ENCODE measurements at regions not wholly inside any gene's neighbourhood (a gene's known extent, or its start where the extent isn't known, plus 50 kb on each side); places are given as distances from the start of the nearest gene placed in this dataset.
"Not testable (repeated sequence)": the region's sequence is repeated elsewhere in the genome, so short reads cannot be mapped to it uniquely, and the experiment has no call there.

DNA sequence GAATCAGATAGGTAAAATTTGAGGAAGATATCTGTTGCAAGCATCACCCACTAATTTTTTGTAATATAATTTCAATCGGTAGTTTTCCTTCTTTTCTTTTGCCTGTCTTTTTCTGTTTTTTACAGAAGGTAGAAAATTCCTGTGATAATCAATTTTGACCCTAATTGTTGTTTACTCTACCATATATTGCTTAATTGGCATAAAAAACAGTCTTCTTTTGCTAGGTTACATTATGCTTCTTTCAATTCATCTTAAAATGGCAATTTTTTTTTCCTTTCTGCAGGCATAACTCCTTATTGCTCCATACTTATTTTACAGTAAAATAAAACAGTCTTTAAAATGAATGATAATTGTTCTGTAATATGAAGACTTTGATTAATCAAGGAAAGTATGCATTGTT is 286.2 kb upstream of the LRP1B start:
- no peak for DNase-seq (ENCODE audit: insufficient read length, low spot score)
- no peak for FAIRE-seq

DNA sequence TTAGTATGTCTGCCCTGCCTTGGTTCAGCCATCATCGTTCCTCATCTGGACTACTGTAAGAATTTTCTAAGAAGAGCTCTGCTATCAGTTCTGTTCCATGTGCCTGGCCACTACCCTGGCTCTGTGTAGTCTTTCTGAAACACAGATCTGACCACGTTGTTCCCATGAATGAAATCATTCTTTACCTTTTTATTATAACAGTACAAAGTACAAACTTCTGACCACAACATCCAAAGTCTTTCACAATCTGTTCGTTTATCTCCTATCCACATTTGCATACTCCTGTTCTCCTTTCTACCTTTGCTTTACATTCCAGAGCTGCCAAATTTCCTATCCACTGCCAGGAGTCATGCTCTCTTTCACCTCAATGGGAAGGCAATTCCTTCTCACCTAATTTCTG is 284.6 kb upstream of the LRP1B start:
- DNase-seq (ENCODE audit: insufficient read length, low spot score) = no peak
- FAIRE-seq = no peak

DNA sequence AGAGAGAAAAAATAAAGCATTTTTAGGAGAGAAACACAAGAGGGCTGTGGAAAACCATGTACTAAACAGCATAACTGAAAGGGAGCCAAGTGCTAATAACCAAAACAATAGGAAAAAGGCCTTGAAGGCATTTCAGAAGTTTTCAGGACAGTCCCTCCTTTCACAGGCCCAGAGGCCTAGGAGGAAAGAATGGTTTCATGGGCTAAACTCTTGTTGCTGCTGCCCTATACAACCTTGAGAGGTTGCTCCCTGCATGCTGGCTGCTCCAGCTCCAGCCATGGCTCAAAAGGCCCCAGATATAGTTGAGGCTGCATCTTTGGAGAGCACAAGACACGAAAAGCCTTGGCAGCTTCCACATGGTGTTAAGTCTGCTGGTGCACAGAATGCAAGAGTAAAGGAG is 267.4 kb upstream of the LRP1B start:
- no peak for FAIRE-seq

DNA sequence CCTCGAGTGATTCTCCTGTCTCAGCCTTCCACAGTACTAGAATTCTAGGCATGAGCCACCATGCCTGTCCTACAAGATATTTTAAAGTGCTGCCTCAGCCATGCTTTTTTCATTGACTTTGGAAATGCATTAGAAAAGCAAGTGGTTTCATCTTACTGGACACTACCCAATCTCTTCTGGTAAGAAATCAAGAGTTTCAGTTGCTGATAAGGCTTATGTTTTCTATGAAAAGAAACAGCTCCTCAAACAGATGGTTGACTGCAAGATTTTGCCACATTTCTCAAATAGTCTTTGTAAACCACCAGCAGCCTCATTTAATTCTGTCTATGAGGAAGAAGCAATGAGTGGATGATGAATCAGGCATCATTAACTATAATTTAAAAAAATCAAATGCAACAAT is 264.5 kb upstream of the LRP1B start:
- DNase-seq (ENCODE audit: insufficient read length, low spot score) (no peak), FAIRE-seq (no peak)

More for the DNA sequence above, 267.4 kb upstream of the LRP1B start:
- DNase-seq (ENCODE audit: insufficient read length, low spot score) = no peak

DNA sequence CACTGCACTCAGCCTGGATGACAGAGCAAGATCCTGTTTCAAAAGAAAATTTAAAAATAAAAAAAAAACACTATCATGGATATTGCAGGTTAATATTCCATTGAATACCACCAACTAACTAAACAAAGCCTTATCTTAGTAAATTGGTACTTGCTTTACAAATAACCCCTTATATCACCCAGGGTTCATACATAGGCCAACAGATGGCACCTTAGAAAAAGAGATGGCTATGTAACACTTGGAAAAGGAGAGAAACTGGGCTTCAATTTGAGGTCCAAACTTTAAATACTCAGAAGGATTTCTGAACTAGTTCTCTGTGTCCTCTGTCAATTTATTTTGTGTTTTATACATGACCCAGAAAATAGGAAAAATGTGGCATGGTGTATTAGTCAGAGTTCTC is 249.6 kb upstream of the LRP1B start:
- DNase-seq (ENCODE audit: insufficient read length, low spot score) = no peak
- FAIRE-seq = no peak

DNA sequence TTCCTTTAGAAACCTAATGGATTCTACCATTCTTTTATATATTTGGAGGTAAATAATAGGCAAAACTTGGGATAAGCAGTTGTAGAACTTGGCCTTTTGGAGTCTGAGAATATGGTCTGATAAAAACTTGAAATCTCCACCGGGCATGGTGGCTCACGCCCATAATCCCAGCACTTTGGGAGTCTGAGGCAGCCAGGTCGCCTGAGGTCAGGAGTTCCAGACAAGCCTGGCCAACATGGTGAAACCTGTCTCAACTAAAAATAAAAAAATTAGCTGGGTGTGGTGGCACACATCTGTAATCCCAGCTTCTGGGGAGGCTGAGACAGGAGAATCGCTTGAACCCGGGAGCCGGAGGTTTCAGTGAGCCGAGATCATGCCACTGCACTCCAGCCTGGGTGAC is 231.3 kb upstream of the LRP1B start:
- FAIRE-seq; DNase-seq (ENCODE audit: insufficient read length, low spot score): not testable (repeated sequence)

DNA sequence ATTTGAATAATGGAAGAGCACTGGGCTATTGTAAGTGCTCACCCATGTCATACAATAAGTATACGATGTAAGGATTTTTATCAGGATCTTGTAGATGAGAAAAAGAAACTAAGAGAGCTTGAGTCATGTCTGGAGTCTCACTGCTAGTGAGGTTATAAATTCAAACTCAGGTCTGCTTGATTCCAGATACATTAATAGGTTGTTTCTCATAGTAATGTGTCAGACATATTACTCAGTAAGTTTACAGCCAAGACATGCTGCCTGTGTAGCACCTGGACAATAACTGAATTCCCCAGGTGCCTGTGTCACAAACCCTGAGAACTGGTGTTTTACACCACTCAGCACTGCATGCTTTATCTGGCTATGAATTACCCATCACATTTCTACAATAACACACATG is 216.9 kb upstream of the LRP1B start:
- FAIRE-seq (no peak), DNase-seq (ENCODE audit: insufficient read length, low spot score) (no peak)

DNA sequence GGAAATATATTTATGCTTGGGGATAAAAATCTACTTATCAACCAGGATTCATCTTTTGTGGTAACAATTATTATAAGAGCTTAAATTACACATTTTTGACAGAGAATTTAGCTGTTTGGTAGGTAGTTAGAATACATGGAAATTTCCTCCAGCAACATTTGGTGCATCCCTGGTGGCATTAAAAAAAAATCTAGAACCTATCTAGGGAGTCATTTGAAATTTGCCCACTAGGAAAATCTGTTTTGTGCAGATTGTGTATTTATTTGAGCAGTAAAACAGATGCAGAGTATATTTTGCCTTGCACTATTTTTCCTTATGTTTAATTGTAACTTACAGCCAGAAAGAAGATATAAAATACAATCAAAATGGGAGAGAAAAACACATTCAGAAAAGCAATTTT is 208.4 kb upstream of the LRP1B start:
- no peak for FAIRE-seq
- no peak for DNase-seq (ENCODE audit: insufficient read length, low spot score)

DNA sequence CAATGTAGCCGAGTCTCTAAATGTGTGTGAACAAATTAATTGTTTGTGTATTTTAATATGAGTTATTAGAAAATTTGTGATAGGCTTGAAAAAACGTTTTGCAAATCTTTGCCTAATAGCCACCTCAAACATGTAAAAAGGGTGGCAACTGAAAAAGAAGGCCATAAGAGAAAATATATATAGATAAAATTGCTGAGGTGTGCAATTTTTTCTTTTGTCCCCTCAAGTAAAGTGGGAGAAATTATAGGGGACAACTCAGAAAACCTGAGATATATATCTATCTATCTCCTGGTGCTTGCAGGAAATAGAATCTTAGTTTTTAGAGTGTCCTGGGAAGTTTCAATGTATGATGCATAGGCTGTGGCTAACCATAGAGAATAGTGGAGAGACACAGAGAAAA is 201.4 kb upstream of the LRP1B start:
- FAIRE-seq = no peak

DNA sequence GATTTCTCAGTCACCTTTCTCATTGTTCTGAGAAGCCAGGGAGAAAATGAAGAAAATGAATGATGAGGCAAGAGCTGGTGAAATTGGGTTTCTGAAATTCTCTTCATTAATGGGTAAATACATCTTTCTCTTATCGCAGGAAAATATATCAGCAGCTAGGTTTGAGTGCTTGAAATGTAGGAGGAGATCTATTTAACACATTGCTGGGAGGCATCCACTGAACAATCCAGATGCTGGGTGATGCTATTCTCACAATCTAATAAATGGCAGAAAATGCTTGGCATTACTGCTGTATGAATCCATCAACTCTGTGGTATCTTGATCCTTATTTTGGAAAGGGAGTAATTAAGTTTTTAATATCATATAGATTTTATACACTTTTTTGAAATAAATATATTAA is 199.6 kb upstream of the LRP1B start:
- FAIRE-seq (no peak), DNase-seq (ENCODE audit: insufficient read length, low spot score) (no peak)

More for the DNA sequence above, 201.4 kb upstream of the LRP1B start:
- no peak for DNase-seq (ENCODE audit: insufficient read length, low spot score)

DNA sequence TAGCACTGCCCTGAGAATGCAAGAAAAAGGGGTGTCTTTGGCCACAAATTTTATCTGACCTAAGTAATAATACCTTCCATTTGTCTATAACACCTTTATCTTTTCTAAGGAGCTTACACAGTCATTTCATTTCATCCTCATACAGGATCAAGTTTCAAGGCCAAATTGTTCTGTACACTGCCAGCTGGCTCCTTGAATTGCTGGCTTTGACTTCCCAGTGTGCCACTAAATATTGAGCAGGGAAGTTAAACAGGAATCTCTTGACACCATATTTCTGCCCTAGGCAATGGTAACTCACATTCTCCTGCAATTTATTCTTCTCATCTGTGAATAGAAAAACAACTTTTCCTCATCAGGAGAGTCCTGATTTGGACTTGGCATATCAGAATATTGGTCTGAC is 195.1 kb upstream of the LRP1B start:
- FAIRE-seq (no peak), DNase-seq (ENCODE audit: insufficient read length, low spot score) (no peak)

DNA sequence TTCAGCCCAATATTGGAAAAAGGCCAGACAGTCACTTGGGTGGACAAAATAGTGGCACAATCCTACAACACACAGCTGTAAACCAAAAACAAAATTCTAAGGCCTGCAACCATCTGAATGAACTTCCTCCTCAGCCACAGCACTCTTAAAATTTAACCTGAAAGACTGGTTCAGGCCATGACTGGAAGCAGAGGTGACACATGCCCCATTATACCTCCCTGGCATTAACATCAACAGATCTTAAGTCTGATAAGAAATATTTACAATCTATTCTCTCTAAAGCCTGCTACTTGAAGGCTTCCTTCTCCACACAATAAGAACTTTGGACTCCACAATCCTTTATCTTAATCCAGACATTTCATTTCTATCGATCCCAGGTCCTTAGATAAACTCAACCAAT is 192.4 kb upstream of the LRP1B start:
- DNase-seq (ENCODE audit: insufficient read length, low spot score) (no peak), FAIRE-seq (no peak)

DNA sequence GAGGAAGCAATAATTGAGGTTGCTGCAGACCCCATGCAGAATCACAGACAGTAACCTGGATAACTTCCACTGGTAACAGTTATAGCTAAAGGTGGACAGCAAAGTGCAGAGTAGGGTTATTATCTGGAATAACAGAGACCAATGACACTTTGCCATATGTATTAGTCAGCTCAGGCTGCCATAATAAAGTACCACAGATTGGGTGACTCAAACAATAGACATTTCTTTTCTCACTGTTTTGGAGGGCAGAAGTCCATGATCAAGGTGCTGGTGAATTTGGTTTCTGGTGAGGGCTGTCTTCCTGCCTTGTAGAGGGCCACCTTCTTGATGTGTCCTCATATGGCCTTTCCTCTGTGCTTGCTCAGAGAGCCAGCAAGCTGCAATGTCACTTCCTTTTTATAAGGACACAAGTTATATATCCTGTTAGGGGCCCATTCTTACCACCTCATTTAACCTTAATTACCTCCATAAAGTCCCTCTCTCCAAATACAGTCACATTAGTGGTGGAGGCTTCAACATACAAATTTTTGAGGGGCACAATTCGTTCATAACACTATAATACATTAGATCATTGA is 191.0 kb upstream of the LRP1B start:
- FAIRE-seq (no peak), DNase-seq (ENCODE audit: insufficient read length, low spot score) (no peak)

DNA sequence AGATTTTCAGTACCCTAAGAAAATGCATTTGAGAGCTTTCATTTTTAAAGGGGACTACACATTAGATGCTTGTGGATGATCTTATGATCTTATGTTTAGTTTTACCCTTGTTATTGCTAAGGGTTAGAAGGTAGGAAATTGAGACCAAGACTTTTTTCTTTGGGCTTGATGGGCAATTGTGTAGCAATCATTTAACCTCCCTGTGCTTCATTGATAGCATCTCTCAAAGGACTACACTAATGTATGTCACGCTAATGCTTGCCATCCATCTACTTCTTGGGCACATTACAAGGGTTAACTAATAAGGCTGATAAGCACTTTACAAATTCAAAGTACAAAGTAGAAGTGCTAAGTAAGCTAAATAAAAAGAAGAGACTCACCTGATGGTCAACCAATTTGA is 189.3 kb upstream of the LRP1B start:
- DNase-seq (ENCODE audit: insufficient read length, low spot score) = no peak
- FAIRE-seq = no peak

DNA sequence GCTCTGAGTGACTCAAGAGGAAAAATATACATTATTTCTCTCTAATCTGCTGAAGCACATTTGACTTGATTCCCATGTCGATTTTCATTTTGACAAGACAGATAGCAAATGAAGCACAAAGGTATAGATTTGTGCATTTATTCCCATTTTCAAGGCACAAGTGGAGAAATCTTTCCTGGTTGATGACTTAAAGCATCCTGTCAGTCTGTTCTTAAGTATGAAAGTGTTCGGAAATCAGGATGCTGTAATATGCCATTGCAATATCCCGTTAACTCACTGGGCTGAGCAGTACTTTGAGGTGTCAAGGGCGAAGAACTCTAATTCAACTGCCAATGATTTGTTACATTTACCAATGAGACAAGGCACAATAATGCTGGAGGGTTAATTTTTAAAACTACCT is 185.2 kb upstream of the LRP1B start:
- DNase-seq (ENCODE audit: insufficient read length, low spot score) = no peak
- no peak for FAIRE-seq

DNA sequence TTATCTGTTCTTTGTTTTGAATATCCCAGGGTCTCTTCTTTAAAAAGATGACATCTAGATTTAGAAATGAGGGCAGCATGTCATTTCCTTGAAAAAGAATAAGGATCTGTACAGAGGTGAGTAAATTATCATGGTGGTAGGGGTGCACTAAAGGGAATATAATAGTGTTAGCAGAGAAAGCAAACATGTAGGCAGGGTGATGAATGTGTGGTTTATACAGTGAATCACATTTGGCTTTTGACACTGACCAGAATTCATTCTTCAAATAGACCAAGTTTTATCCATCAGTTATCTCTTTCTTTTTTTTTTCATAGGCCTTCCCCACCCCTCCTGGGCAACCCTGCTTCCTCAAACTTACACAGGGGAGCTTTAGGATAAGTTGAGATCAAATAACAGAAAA is 184.5 kb upstream of the LRP1B start:
- DNase-seq (ENCODE audit: insufficient read length, low spot score) (no peak), FAIRE-seq (no peak)

DNA sequence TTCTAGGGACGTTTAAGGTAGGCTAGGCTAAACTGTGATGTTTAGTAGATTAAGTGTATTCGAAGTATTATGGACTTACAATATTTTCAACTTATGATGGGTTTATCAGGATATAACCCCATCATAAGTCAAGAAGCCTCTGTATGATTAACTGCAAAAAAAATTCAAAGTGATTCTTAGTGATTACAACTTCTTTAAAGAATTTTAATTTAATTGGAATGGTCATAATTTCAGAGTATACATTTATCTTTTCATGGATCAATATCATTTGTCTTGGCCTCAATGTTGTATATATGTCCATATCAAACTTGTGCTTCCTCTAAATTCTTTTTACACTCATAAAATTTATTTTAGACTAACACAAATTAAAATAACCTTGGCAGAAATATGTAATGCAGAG is 183.3 kb upstream of the LRP1B start:
- DNase-seq (ENCODE audit: insufficient read length, low spot score) (no peak), FAIRE-seq (no peak)

DNA sequence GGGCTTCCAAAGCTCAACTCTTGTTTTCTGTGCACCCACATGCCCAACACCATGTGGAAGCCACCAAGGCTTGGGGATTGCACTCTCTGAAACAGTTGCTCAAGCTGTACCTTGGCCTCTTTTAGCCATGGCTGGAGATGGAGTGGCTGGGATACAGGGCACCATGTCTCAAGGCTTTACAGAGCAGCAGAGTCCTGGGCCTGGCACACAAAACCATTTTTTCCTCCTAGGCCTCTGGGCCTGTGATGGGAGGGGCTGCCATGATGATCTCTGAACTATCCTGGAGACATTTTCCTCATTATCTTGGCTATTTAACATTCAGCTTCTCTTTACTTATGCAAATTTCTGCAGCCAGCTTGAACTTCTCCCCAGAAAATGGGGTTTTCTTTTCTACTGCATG is 179.7 kb upstream of the LRP1B start:
- FAIRE-seq (no peak), DNase-seq (ENCODE audit: insufficient read length, low spot score) (no peak)

DNA sequence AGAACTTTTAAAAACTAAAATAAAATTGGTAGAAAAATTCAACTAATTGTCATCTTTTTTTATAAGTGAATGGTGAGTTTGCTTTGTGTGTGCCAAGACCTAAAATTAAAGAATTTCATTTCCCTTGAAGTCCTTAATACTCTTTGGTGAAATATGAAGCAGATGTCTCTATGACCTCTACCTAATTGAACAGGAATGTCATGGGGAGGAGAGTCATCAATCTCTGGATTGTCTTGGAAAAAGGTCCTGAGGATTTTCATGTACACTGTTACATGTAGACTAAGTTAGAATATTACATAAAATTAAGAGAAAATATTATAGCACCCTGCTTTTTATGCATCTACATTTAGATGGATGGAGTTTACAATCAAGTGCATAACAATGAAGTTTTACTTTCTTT is 177.9 kb upstream of the LRP1B start:
- no peak for FAIRE-seq
- DNase-seq (ENCODE audit: insufficient read length, low spot score) = no peak

DNA sequence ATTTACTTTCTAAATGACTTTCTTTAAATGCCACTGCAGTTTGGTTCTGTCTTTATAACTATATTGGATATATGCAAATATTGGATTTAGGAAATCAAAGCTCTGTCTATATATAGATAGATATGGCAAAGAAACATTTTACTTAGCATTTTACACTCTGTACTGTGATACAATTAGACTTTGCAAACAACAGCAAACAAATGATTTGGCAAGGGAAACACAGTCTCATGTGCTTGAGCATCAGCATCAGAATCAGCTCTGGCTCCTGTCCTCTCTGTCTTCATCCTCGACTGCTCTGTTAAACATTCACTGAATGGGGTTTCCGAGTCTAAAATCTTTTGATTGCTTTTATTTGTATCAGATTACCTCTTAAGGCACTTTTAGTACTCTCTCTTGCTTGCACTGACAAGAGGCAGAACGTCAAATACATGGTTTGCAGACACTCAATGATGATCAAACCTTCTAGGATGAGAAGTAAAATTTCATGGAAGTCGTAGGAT is 176.8 kb upstream of the LRP1B start:
- FAIRE-seq (no peak), DNase-seq (ENCODE audit: insufficient read length, low spot score) (no peak)

DNA sequence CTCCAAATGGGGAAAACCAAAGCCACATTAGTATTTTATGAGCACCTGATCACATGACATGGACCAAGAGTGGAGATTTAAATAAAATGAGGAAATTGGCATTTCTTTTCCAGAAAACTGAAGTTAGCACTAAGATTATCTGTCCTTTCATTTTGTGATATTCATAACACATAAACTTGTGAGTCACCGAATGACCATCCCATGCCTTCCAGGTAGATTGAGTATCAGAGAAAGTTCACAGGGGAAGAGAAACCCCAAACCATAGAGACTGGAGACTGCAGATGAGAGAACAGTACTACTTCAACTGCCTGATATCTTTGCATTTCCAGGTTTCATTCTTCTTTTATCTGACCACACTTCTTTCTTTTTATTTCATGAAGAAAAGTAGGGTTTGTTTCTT is 176.3 kb upstream of the LRP1B start:
- no peak for FAIRE-seq
- DNase-seq (ENCODE audit: insufficient read length, low spot score) = no peak

DNA sequence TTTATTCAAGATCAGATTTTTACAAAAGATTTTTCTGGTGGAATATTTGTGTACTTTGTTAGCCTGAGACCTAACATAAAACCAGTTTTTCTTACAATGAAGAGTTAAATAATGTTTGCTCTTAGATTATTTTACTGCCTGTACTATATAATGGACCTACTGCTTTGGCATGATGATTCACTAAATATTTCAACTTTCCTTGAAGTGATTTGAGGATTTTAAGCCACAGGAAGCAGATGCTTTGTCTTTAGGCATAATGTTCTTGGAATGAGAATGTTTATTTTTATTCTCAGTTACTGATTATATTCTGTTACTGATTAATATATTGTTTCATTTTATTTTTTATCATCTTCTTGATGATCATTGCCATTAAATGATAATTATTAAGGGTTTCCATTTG is 175.3 kb upstream of the LRP1B start:
- FAIRE-seq (no peak), DNase-seq (ENCODE audit: insufficient read length, low spot score) (no peak)

DNA sequence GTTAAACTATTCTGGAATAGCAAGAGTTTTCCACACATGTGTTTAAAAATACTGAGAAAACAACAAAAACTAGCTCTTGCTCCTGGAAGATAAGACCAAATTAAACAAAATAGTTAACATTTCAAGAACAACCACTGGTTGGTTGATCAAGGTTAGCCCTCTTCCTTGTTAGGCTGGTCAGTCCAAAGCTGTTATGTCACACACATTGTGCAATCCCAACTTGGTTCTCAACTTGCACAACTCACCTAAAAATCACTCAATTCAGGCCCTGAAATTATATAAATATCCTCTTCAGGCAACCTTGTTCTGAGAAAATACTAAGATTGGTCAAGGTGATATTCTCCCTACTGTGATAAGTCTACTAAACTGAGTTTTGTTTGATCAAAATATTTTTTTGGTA is 169.7 kb upstream of the LRP1B start:
- DNase-seq (ENCODE audit: insufficient read length, low spot score) = no peak
- no peak for FAIRE-seq

All from GM19239 (cell line).